ENCODE measurements at regions not wholly inside any gene's neighbourhood (a gene's known extent, or its start where the extent isn't known, plus 50 kb on each side); places are given as distances from the start of the nearest gene placed in this dataset.

DNA sequence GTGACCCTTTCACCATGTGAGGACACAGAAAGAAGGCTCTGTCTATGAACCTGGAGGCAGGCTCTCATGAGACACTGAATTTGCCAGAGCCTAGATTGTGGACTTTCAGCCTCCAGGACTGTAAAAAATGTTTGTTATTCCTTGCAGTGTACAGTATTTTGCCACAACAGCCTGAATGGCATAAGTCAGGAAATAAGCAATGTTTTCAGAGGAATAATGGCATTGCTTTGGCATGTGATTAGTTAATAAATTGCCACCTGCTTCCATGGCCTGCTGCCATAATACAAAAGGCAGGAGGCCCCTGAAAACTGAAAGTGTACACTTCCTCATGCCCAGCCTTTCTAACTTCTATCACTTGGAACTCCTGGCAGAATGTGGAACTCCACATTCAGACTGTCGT, 408.1 kb downstream of the GADD45G start:
- intact Hi-C loops (cut with DNase I): no loop called here
- no peak for TF ChIP-seq CTCF (IDR thresholded peaks at IDR 0.05)
- H3K27me3 ChIP-seq: no peaks in the 10 kb centered on the region

GRCh38 chr9:90013778-90014177, 409.0 kb downstream of the GADD45G start:
- H3K36me3 ChIP-seq: no peaks in the 10 kb centered on the region
- no peak overlapping the region for H3K4me3 ChIP-seq
- H3K27me3 ChIP-seq: no peaks in the 10 kb centered on the region
- no peak overlapping the region for H3K27ac ChIP-seq
- no peaks in the 10 kb centered on the region for H3K9me3 ChIP-seq
- no peak for TF ChIP-seq CTCF (IDR thresholded peaks at IDR 0.05)
- intact Hi-C loops (cut with DNase I): no loop called here
- H3K4me1 ChIP-seq: no peaks in the 10 kb centered on the region
- no peak for DNase-seq (ENCODE audit: low spot score in 2 of 2)

More for the DNA sequence above, 408.1 kb downstream of the GADD45G start:
- Histone ChIP-seq H3K9me3 (no peaks in the 10 kb centered on the region), H3K36me3 (no peaks in the 10 kb centered on the region), H3K4me3 (no peak overlapping the region), H3K27ac (no peak overlapping the region), H3K4me1 (no peaks in the 10 kb centered on the region)
- DNase-seq (ENCODE audit: low spot score in 2 of 2): no peak

DNA sequence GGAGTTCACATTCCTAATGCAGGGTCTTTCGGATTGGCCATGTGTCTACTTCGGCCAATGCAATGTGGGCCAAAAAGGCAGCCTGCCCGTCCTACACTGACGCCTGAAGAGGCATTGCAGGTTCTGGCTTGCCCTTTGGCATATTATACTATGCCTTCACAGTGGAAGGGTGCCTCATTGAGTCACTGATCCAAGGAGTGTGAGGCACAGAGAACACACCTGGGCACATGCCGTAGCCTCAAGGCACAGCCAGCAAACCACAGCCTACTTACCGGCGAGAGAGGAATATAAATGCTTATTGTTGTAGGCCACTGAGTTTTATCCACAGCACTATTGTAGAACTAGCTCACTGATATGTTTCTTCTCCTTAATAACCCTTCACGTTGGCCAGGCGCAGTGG, 409.6 kb downstream of the GADD45G start:
- TF ChIP-seq CTCF (IDR thresholded peaks at IDR 0.05): no peak
- intact Hi-C loops (cut with DNase I): no loop called here
- Histone ChIP-seq H3K4me3 (no peak overlapping the region), H3K9me3 (no peaks in the 10 kb centered on the region), H3K4me1 (no peaks in the 10 kb centered on the region), H3K36me3 (no peaks in the 10 kb centered on the region), H3K27ac (no peak overlapping the region), H3K27me3 (no peaks in the 10 kb centered on the region)
- DNase-seq (ENCODE audit: low spot score in 2 of 2): no peak

- Histone ChIP-seq H3K4me1 (peaks cover 1 to 12% of the 10 kb centered on the region in 2 donors), H3K9me3 (no peaks in the 10 kb centered on the region), H3K4me3 (no peak overlapping the region), H3K36me3 (no peaks in the 10 kb centered on the region), H3K27me3 (no peaks in the 10 kb centered on the region), H3K27ac (no peak overlapping the region)
- TF ChIP-seq CTCF (IDR thresholded peaks at IDR 0.05): no peak
- intact Hi-C loops (cut with DNase I): no loop called here
- DNase-seq (ENCODE audit: low spot score in 2 of 2): no peak
Measured at GRCh38 chr9:90016272-90016671, 411.5 kb downstream of the GADD45G start.

DNA sequence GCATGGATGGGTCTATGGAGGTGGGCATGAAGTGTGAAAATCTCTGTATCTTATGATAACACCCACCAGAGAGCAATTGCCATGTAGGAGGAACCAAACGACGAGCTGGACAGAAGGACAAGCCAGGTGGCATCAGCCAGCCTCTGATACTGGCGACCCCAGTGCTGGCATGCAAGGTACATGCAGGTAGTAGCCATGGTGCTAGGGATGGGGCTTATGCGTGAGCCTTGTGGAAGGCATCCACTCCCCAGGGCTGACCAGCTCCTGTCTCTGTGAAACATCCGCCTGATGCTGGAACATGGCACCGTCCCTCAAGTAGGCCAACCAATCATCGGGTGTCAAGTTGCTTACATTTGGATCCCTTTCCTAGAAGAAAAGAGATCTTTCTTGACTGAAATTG, 412.9 kb downstream of the GADD45G start:
- Histone ChIP-seq H3K27me3 (no peaks in the 10 kb centered on the region), H3K36me3 (no peaks in the 10 kb centered on the region), H3K27ac (no peak overlapping the region), H3K9me3 (no peaks in the 10 kb centered on the region), H3K4me3 (no peak overlapping the region), H3K4me1 (peaks cover 2 to 17% of the 10 kb centered on the region in 2 donors)
- TF ChIP-seq CTCF (IDR thresholded peaks at IDR 0.05): no peak
- DNase-seq (ENCODE audit: low spot score in 2 of 2): no peak
- intact Hi-C loops (cut with DNase I): no loop called here

DNA sequence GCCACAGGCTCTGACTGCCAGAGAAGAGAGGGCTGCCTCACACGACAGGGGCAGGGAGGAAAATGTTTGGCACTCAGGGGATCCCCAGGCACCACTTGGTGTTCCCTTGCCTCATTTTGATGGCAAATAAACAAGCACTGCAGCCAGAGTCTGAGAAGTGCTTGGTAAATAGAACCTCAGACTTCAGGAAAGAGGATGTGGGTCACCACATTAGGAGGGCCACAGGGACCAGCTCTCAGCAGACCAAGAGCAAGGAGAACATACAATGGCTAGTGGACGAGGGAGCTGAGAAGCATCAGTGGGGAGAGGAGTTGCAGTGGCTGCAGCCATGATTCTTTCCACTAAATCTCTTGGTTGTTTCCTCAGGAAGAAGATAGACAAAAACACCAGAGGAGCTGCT, 413.9 kb downstream of the GADD45G start:
- H3K9me3 ChIP-seq: no peaks in the 10 kb centered on the region
- H3K4me3 ChIP-seq: no peak overlapping the region
- no peak overlapping the region for H3K27ac ChIP-seq
- H3K36me3 ChIP-seq: no peaks in the 10 kb centered on the region
- intact Hi-C loops (cut with DNase I): no loop called here
- no peaks in the 10 kb centered on the region for H3K27me3 ChIP-seq
- DNase-seq (ENCODE audit: low spot score in 2 of 2): no peak
- H3K4me1 ChIP-seq: peaks cover 2 to 17% of the 10 kb centered on the region in 2 donors
- TF ChIP-seq CTCF (IDR thresholded peaks at IDR 0.05): no peak

Data from ascending aorta (tissue), 2 donors.